ENCODE measurements at regions not wholly inside any gene's neighbourhood (a gene's known extent, or its start where the extent isn't known, plus 50 kb on each side); places are given as distances from the start of the nearest gene placed in this dataset.
"Not testable (repeated sequence)": the region's sequence is repeated elsewhere in the genome, so short reads cannot be mapped to it uniquely, and the experiment has no call there.

DNA sequence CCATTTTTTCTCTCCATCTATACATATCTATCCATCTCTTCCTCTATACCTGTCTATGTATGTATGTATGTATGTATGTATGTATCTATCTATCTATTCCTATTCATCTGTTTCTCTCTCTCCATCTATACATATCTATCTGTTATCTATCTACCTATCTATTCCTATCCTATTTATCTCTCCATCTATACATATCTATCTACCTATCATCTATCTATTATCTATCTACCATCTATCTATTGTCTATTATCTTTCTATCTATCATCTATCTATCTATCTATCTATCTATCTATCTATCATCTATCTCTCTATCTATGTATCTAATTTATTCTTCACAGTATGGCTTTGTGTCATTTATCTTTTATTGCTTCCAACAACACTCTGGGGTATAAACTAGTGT lies 1124.4 kb downstream of the TYW1 start:
- DNase-seq, result no peak

DNA sequence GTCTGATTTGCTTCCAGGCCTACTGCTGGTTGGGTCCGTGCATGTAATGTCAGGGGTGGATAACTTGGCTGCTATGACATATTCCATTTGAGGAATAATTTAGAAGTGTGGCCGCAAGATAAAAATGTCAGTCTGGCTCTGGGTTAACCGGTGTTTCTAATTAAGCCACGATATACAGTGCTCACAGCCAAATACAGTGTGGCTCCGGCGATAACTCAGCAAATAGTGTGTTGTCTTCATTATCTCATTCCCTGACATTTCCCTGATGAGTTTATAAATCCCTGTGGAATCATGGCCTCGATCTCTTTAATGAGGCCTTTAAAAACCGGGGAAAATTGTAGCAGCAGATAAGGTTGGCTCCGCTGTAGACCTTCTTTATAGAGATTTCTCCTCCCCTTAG lies 1125.0 kb downstream of the TYW1 start:
- no peak for DNase-seq

- DNase-seq, result no peak
These were observed 1126.2 kb downstream of the TYW1 start for GRCh38 chr7:68122801-68123200.

DNA sequence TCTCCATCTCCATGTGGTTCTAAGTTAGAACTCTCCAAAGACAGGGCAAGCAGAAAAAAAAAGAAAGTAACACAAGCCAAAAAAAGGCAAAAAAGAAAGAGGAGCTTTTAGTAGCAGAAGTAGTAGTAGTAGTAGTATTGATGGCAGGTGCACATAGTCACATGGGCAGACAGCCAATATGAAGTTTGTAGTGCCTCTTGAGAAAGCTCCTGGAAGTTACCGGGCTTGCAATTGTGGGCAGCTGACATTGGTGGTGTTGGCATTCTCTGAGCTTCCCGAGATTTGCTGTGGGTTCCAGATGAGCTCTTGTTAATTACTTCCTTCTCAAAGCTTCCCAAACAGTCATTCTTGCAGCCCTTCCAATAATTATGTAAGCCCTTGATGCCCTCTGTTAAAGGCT lies 1128.5 kb downstream of the TYW1 start:
- DNase-seq, result no peak

DNA sequence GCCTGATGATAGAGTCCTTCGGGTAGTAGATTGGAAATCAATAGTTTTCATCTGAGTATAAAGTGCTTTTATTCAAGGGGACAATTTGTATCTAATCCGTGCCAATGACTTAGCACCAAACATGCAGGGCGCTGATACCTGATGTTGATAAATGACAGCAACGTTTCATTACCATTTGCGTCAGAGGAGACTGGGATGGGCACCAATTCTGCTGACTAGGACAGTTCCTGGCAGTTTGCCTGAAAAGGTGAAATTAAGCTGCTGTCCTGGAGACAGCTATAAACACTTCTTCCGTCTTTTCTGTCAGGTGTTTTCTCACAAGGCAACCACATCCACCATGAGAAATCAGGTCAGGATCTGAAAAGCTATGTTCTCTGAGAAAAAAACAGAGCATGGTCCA lies 1136.4 kb downstream of the TYW1 start:
- no peak for DNase-seq

- no peak for DNase-seq
These were observed 1146.7 kb downstream of the TYW1 start for GRCh38 chr7:68143345-68143744.

GRCh38 chr7:68146983-68147382 lies 1150.3 kb downstream of the TYW1 start:
- no peak for DNase-seq

- no peak for DNase-seq
These were observed 1151.1 kb downstream of the TYW1 start for GRCh38 chr7:68147614-68148238.

DNA sequence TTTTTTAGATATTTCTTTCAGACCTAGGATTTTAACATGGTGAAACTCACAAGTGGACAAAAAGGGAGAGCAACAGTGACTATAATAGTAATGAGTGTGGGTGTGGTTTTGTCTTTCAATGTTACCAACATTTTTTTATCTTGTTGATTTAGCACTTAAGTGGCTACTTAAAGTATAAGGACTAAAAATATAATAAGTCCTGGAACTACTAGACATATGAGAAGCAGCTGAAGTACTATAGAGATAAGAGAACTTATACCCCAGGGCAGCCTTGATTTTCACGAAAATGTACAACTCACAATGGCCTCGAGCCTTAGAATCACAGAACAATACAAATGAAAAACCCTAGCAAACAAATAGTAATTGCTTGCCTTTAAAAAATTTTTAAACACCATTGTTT lies 1151.8 kb downstream of the TYW1 start:
- no peak for DNase-seq

GRCh38 chr7:68152205-68152604 lies 1155.6 kb downstream of the TYW1 start:
- no peak for DNase-seq

GRCh38 chr7:68155676-68156075 lies 1159.0 kb downstream of the TYW1 start:
- DNase-seq, result peak; percentile 10

GRCh38 chr7:68158686-68159295 lies 1162.2 kb downstream of the TYW1 start:
- no peak for DNase-seq

DNA sequence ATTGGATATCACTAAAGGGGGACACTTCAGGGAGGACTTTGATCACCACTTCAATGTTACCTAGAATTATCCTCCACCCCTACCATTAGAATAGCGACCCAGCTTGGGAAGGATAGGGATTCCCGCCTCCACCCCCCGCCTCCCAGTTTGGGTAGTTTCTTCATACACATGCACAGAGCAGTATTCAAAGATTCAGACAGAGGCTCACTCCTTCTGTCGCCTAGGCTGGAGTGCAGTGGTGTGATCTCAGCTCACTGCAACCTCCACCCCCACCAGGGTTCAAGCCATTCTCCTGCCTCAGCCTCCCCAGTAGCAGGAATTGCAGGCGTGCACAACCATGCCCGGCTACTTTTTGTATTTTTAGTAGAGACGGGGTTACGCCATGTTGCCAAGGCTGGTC lies 1166.1 kb downstream of the TYW1 start:
- DNase-seq, result no peak

DNA sequence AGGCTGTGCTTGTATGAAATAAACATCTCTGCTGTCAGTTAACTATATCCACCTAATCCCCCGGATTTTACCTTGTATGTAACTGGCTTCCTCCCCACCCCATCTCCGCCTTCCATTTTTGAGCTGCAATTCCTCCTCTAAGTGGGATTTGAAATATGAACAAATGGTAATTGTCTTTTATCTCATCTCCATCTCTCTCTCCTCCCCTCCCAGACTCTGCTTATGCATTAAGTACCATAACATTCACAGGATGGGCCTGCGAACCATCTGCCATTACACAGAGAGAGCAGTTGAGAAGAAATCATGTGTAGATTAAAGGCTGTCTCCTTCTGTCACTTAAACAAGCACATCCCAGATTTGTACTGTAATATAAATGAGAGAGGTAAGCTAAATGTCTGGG lies 1169.9 kb downstream of the TYW1 start:
- no peak for DNase-seq

GRCh38 chr7:68173513-68173912 lies 1176.9 kb downstream of the TYW1 start:
- no peak for DNase-seq

DNA sequence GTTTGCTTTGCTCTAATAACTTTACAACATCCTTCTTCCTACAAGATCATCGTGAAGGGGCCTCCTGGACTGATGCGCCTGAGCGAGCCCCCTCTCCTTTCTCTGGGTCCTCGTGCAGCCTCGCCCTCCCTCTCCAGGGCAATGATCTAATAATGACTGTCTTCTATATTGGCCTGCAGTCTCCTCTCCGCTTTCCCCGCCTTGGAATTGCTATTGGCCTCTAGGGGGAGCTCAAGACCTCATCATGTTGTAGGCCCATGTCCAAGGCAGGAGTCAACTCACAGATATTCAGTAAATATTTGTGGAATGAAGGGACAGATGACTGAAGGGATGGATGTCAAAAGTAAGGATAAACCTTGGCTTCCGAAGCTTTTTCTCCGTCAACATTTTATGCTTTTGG lies 1180.3 kb downstream of the TYW1 start:
- peak; percentile 79 for DNase-seq

DNA sequence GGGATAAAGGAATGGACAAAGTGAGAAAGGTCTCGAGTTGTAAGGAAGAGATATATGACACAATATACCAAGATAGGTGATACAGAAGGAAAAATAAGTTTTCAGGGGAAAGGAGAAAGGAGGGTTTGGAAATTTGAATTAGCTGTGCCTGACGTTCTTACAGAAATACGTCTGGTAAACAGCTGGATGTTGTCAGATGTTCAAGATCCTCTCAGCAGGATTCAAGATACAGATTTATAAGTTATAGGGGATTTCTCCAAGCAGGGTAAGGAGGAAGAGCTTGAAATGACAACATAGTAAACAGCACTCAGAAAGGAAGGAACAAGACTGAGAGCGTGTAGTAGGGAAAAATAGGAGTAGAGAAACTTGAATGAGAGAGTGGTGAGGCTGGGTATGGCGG lies 1184.1 kb downstream of the TYW1 start:
- no peak for DNase-seq

DNA sequence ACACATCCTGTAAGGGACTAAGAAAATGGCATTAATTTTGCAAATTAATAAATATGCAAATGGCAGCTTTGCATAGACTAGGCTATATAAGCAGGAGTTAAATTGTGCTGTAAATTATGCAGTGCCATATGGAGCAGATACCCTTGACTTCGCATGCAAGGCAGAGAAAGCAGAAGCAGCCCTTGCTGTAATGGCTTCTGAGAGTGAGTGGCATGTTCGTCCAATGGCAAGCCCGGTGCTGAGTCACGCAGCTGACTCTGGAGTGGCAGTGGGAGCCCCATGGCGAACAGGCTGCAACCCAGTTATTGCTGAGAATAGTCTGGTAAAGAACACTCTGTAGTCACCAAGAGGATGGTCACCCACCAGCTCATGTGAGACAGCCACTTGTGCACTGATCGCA lies 1186.5 kb downstream of the TYW1 start:
- DNase-seq, result no peak

GRCh38 chr7:68185631-68186456 lies 1189.2 kb downstream of the TYW1 start:
- no peak for DNase-seq

- no peak for DNase-seq
These were observed 1190.9 kb downstream of the TYW1 start for GRCh38 chr7:68187532-68187931.

GRCh38 chr7:68192941-68193340 lies 1196.3 kb downstream of the TYW1 start:
- no peak for DNase-seq

- DNase-seq, result not testable (repeated sequence)
These were observed 1199.0 kb downstream of the TYW1 start for GRCh38 chr7:68195642-68196041.

DNA sequence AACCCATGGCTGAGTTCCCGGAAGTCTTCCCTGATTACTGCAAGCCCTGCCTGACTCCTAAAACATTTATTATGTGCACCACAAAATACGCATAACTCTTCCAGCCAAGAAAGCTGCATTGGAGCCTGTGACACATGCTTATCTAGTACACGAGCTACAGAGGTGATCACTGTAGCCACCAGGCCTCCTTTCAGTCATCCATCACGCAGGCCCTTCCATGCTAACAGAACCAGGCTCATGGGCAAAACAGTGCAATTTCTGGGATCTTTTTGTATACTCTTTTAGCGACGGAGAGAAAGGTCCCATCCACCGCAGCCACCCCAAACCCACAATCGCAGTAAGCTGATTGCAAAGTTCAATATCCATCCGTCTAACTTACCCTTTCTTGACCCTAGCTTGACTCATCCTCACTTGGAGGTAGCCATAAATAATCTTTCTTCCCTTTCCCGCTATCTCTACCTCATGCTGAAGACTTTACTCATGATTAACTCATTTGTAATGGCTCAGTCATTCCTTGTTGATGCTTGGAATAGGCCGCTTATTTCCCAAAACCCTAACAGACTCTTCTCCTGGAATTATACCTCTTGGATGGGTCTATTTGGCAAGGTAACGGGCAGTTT lies 1203.5 kb downstream of the TYW1 start:
- no peak for DNase-seq

DNA sequence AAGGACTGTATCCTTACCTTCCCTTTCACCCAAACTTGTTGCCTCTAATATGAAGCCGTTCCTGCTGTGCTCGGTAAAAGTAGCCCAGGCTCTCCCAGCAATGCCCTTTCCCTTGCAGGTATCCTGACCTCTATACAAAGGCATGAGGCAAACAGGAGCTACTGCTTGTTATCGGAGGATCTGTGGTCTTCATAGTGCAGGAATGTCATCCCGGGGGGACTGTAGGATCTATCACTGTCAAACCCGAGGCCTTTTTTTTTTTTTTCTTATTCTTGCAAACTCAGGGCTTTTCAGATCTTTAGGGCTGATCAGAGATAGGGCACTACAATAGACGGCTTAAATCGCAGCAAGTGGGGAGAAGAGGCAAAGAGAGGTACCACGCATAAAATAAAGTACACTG lies 1206.6 kb downstream of the TYW1 start:
- no peak for DNase-seq
